H1 (cell line): ENCODE measurements at regions not wholly inside any gene's neighbourhood (a gene's known extent, or its start where the extent isn't known, plus 50 kb on each side); places are given as distances from the start of the nearest gene placed in this dataset.

Experiments
- EGR1 ChIP-seq: IDR thresholded peaks from 2 replicates; pipeline ENCODE4 v1.6.1; 2011; ENCODE audit warnings: low read depth, low read length, borderline replicate concordance
- ZNF274 ChIP-seq: IDR thresholded peaks from 2 replicates; pipeline ENCODE4 v1.7.0; 2012; ENCODE audit warnings: low read length, borderline replicate concordance; ENCODE audit errors: extremely low read depth
- TF ChIP-seq, protein P1 (sequence below): fragments of 300-600 bp; sonication (generic); IDR thresholded peaks from 2 replicates; pipeline ENCODE4 v1.7.1; 2012; ENCODE audit warnings: low read length, moderate library complexity, mild to moderate bottlenecking, inconsistent platforms; ENCODE audit not compliant: insufficient replicate concordance

DNA sequence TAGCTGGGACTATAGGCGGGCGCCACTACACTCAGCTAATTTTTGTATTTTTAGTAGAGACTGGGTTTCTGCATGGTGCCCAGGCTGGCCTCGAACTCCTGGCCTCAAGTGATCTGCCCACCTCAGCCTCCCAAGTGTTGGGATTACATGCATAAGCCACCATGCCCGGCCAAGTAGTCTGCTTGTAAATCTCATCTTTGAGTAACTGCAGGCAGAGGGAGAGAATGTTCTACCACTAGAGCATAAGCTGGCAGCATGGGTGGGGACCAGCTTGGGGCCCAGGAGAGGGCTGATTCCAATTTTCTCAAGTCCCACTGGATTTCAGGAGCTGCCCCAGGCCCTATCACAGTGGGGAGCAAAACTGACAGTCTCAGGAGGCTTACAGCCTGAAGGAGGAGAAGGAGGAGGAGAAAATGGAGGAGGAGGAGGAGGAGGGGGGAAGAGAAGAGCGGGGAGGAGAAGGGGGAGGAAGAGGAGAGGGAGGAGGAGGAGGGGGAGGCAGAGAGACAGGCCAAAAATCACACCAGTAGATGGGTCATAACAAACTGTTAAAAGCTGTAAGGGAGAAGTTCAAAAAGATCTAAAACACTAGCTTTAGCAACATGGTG is 229.1 kb upstream of the IGF1R start (continued):
- TF ChIP-seq, protein P1, sequence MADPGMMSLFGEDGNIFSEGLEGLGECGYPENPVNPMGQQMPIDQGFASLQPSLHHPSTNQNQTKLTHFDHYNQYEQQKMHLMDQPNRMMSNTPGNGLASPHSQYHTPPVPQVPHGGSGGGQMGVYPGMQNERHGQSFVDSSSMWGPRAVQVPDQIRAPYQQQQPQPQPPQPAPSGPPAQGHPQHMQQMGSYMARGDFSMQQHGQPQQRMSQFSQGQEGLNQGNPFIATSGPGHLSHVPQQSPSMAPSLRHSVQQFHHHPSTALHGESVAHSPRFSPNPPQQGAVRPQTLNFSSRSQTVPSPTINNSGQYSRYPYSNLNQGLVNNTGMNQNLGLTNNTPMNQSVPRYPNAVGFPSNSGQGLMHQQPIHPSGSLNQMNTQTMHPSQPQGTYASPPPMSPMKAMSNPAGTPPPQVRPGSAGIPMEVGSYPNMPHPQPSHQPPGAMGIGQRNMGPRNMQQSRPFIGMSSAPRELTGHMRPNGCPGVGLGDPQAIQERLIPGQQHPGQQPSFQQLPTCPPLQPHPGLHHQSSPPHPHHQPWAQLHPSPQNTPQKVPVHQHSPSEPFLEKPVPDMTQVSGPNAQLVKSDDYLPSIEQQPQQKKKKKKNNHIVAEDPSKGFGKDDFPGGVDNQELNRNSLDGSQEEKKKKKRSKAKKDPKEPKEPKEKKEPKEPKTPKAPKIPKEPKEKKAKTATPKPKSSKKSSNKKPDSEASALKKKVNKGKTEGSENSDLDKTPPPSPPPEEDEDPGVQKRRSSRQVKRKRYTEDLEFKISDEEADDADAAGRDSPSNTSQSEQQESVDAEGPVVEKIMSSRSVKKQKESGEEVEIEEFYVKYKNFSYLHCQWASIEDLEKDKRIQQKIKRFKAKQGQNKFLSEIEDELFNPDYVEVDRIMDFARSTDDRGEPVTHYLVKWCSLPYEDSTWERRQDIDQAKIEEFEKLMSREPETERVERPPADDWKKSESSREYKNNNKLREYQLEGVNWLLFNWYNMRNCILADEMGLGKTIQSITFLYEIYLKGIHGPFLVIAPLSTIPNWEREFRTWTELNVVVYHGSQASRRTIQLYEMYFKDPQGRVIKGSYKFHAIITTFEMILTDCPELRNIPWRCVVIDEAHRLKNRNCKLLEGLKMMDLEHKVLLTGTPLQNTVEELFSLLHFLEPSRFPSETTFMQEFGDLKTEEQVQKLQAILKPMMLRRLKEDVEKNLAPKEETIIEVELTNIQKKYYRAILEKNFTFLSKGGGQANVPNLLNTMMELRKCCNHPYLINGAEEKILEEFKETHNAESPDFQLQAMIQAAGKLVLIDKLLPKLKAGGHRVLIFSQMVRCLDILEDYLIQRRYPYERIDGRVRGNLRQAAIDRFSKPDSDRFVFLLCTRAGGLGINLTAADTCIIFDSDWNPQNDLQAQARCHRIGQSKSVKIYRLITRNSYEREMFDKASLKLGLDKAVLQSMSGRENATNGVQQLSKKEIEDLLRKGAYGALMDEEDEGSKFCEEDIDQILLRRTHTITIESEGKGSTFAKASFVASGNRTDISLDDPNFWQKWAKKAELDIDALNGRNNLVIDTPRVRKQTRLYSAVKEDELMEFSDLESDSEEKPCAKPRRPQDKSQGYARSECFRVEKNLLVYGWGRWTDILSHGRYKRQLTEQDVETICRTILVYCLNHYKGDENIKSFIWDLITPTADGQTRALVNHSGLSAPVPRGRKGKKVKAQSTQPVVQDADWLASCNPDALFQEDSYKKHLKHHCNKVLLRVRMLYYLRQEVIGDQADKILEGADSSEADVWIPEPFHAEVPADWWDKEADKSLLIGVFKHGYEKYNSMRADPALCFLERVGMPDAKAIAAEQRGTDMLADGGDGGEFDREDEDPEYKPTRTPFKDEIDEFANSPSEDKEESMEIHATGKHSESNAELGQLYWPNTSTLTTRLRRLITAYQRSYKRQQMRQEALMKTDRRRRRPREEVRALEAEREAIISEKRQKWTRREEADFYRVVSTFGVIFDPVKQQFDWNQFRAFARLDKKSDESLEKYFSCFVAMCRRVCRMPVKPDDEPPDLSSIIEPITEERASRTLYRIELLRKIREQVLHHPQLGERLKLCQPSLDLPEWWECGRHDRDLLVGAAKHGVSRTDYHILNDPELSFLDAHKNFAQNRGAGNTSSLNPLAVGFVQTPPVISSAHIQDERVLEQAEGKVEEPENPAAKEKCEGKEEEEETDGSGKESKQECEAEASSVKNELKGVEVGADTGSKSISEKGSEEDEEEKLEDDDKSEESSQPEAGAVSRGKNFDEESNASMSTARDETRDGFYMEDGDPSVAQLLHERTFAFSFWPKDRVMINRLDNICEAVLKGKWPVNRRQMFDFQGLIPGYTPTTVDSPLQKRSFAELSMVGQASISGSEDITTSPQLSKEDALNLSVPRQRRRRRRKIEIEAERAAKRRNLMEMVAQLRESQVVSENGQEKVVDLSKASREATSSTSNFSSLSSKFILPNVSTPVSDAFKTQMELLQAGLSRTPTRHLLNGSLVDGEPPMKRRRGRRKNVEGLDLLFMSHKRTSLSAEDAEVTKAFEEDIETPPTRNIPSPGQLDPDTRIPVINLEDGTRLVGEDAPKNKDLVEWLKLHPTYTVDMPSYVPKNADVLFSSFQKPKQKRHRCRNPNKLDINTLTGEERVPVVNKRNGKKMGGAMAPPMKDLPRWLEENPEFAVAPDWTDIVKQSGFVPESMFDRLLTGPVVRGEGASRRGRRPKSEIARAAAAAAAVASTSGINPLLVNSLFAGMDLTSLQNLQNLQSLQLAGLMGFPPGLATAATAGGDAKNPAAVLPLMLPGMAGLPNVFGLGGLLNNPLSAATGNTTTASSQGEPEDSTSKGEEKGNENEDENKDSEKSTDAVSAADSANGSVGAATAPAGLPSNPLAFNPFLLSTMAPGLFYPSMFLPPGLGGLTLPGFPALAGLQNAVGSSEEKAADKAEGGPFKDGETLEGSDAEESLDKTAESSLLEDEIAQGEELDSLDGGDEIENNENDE = no peak
- TF ChIP-seq EGR1 = no peak
- TF ChIP-seq ZNF274 = no peak
- TF ChIP-seq, all 59 proteins: peak for 0
